GM23338 (cell line): ENCODE measurements at regions not wholly inside any gene's neighbourhood (a gene's known extent, or its start where the extent isn't known, plus 50 kb on each side); places are given as distances from the start of the nearest gene placed in this dataset.

Experiments used
- ZNF114 ChIP-seq: fragments of 250-450 bp; sonication (Bioruptor Pico); IDR thresholded peaks from 2 replicates; pipeline ENCODE4 v1.5.0; 2020; ENCODE audit warnings: mild to moderate bottlenecking, moderate library complexity
- TF ChIP-seq, protein P1 (sequence below), 2 experiments: fragments of 200-600 bp in 1 of 2; sonication (generic) in 1 of 2; conservative IDR thresholded peaks; 2 replicates each; pipeline versions ENCODE4 v1.5.1 to v1.6.1; 2016 to 2017; ENCODE audit warnings: antibody characterized with exemption in 2 of 2, low read depth in 2 of 2, mild to moderate bottlenecking in 2 of 2, moderate library complexity in 1 of 2

DNA sequence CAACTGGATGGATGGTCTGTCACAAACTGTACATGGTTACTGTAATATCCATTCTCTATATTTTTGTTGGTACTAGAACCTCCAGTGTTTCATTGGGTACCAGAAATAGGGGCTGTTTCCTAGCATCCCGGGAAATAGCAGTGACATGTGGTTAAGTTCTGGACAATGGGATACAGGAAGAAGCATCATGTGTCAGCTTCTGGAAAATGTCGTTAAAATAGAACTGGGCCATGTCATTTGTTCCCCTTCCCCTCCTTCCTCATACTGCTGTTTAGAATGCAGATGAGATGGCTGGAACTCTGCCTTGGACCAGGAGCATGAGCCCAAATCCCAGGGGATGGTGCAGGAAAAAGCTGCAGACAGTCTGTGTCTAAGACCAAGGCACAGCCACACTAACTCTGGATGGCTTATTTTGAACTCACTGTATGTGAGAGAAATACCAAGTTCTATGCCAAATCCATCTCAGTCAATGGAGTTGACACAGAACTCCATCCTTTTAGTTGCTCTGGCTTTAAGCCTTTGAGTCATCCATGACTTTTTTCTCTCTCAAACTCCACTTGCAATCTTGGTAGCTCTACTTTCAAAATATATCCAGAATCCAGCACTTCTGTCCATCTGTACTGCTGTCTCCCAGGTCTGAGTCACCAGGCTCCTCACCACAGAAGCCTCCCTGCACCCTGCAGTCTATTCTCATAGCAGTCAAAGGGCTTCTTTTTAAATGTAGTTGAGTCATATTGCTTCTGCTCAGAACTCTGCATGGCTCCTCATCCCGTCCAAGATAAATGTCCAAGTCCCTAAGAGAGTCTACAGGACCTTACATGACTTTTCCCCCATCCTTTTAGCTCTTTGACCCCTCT, 184.2 kb downstream of the NSG2 start:
- no peak for TF ChIP-seq ZNF114 (CRISPR knock-in tag)
- TF ChIP-seq, protein P1, sequence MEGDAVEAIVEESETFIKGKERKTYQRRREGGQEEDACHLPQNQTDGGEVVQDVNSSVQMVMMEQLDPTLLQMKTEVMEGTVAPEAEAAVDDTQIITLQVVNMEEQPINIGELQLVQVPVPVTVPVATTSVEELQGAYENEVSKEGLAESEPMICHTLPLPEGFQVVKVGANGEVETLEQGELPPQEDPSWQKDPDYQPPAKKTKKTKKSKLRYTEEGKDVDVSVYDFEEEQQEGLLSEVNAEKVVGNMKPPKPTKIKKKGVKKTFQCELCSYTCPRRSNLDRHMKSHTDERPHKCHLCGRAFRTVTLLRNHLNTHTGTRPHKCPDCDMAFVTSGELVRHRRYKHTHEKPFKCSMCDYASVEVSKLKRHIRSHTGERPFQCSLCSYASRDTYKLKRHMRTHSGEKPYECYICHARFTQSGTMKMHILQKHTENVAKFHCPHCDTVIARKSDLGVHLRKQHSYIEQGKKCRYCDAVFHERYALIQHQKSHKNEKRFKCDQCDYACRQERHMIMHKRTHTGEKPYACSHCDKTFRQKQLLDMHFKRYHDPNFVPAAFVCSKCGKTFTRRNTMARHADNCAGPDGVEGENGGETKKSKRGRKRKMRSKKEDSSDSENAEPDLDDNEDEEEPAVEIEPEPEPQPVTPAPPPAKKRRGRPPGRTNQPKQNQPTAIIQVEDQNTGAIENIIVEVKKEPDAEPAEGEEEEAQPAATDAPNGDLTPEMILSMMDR (conservative IDR thresholded peaks at IDR 0.05; ENCODE audit: low read depth in 2 of 2), result no peak
